HG03097 (cell line): ENCODE measurements at regions not wholly inside any gene's neighbourhood (a gene's known extent, or its start where the extent isn't known, plus 50 kb on each side); places are given as distances from the start of the nearest gene placed in this dataset.

Source experiments
- ATAC-seq: cut with Tn5 transposase; IDR thresholded peaks from one replicate; pipeline ENCODE4 v1.9.1; 2021; ENCODE audit not compliant: unreplicated experiment, low FRiP score

DNA sequence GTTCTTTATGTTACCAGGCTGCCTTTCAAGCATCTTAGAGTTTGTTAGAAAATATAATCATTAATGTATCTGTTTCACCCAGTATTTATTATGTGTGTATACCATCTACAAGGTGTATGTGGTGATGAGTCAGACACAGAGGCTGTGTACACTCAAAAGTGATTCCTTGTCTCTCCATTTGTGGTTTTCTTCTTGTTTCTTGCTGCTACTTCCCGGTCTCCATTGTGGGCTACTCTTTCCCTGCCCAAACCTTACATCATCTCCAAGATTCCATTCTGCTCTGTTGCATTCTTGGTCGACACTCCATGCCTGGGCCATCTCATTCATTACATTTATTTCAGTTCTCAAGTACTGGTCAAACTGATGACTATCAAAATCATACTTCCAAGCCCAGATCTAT, 182.2 kb upstream of the STXBP5 start:
- ATAC-seq: no peak

DNA sequence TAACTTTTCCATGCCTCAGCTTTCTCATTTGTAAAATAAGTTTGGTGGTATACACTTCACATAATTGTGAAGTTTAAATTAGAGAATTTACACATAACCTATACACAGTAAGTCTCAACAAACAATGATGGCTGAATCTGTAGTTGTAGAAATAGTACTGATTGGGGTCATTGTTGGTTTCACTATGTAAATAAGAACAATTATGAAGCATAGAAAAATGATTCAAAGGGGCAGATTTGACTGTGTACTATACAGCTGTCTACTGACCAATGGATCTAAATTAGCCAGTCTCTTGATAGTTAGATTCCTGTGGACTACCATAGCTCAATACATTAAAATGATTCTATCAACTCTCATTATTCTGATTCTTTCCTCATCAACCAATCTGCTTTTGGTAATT, 181.1 kb upstream of the STXBP5 start:
- ATAC-seq: no peak

DNA sequence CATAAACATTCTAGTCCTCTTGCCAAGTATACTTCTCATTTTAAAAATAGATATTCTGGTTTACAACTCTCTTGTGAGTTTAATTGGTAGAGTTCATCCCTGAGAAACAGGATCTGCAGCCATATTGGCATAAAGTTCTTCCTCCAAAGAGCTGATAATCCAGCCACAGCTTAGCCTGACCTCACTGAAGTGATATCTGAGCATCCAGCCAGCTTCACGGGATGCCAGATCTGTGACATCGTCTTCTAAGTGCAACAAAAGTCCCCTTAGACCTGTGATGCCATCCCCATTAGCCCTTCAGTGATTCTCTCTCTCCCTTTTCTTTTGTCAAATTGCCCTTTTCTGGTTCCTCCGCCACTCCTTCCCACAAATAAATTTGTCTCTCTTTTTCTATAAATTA, 180.6 kb upstream of the STXBP5 start:
- no peak for ATAC-seq

DNA sequence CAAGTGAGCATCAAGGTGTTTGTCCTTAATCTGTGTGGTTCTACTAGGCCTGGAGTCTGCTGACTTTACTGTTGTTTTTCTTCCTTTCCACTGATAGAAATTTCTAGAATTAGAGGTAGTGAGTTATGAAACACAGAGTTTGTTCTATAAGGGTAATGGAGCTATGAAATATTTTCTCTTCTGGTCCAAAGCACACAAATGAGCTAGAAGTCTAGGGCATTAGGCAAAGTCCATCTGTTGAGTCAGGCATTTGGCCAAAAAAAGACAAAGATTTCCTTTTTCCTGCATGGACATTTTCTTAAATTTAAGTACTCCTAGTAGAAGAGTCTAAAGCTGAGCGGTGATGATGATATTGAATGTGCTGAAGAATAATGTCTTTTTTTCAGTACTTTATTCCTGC, 174.3 kb upstream of the STXBP5 start:
- no peak for ATAC-seq

DNA sequence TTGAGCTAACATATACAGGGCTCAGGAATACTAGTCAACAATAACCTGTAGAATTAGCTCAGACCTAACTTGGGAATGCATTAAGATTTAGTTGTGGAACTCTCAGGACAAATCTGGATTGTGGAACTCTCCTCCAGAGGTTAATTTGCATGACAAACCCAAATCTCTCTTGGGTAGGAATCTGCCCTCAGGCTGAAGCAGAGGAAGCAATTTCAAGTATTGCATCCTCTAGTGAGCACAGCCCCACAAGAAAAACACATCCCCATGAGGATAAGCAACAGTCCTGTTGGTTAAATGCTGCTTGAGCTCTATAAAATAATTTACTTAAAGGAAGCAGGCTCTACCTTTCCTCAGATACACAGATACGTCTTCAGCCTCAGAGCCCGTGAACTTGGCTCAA, 170.9 kb upstream of the STXBP5 start:
- no peak for ATAC-seq

DNA sequence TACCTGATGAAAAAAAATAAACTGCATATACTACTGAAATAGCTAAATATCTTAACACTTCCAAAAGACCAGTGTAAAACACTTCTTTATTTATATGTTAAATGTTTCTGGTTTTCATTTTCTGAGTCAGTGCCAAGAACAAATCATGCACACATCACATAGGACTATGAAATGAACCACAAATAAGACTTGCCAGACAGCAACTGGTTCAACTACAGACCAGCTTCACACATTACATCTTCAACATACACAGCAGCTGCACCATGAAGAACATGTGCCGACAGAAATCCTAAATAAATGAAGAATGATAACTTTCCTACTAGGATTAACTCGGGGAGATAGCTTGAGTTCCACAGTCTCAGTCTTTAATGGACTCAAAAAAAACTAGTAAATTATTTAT, 168.3 kb upstream of the STXBP5 start:
- ATAC-seq: no peak

DNA sequence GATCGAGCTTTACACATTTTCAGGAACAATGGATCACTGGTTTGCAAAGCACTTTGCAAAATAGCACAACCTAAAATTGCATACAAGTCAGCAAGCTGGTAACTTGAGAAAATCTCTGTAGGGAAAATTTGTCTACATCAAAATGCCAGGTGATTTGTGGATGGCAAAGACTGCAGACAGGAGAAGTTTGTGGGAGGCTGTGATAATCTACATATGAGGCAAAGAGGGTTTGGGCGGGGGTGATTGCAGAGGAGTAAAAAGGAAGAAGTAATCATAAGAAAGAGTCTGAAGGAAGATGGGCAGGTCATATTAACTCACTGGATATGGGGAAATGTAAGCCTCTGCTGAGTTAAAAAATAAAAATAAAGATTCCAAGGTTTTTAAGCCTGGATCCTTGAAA, 166.3 kb upstream of the STXBP5 start:
- ATAC-seq: no peak

DNA sequence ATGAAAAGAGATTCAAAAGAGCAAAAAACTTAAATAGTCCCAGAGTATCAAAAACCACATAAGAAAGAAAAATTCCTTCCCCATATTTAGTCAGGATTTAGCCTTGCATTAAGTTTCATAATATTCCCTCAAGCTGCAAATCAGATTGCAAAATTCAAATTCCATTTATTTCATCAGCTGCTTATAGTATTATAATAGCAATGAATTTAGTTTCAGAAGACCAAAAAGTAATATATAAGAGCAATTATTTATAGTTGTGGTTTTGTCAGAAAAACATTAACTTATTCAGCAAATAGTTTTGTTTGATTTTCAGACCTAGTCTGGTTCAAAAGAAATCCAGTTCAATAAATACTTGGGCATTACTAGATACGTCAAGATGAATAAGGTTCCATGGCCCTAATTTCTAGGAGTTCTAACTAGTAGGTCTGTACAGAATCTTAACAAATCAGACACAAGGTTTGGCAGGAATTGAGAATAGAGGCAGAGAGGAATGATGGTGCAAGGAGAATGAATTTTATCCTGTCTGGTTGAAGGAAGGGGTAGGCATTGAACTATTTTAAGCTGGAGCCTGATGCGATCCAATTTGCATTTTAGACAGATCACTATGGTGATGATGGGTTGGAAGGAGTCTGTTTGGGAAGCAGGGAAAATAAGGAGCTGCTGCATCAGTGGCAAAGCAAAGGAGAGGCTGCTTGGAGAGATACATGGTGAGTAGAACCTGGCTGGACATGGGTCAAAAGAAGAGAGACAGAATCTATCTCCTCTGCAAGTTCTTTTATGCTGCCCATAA, 163.9 kb upstream of the STXBP5 start:
- no peak for ATAC-seq

DNA sequence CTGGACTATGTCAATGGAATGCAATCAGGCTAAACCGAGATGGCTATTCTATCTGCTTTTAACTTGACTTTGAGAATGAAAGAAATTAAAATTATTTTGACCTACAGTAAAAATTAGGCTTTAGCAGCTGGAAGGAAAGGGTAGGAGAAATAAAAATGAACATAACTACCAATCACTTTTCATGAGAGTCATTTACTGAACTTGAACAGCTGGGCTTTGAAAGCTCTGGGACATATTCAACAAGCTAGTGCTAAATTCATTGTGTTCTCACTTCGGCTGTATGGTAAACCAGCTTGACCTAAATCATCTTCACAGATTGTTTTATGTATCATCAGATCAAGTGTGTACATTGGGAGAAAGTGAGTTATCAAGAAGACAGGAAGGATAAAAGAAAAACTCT, 161.5 kb upstream of the STXBP5 start:
- no peak for ATAC-seq

DNA sequence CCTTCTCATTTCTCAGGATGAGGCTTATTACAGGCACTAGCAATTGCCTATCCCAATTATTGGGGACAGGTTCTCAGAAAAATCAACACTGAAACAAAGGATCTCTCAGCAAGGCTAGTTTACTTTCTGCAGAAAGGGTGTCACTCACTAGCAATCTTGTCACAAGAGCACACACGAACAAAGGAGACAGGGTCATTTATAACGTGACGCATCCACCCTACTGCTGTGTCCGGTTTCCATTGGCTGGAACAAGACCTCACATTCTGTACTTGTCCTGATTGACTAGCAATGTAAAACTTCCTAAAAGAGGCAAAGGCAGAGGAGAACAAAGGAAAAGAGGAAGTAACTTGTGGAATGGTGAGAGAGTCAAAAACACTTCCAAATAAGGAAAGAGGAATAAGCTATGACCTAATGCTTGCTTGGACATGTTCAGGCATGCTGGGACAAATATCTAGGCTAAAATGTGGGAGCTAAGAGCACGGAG, 160.2 kb upstream of the STXBP5 start:
- ATAC-seq: no peak

DNA sequence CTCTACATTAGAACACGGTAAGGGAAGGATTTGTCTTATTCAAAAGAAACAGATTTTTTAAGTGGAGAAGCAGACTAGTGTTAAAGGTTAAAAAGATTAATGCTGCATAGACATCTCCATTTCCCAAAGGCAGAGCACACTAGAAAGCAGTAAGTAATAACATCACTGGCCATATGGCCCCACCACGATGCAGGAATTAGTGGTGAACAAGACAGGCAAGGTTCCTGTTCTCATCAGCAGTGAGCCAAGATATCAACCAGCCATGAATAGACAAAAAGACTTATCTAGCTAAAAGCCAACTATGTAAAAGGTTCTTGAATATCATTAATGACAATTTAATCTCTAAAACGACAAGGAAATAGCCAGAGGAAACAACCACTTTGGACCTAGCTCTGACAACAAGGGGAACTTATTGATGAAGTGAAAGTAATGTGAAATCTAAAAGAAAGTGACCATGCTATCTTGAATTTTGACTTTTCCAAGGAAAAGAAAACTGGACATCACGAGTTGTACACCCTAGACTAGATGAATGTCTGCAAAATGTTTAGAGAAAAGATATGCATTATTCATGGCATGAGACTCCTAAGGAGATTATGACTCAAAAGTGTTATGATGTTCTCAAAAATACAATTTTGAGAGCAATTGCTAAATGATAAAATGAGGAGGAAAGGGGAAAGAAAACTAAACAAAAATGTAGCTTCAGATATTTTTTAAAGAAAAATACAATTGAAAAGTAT, 157.9 kb upstream of the STXBP5 start:
- ATAC-seq: no peak

DNA sequence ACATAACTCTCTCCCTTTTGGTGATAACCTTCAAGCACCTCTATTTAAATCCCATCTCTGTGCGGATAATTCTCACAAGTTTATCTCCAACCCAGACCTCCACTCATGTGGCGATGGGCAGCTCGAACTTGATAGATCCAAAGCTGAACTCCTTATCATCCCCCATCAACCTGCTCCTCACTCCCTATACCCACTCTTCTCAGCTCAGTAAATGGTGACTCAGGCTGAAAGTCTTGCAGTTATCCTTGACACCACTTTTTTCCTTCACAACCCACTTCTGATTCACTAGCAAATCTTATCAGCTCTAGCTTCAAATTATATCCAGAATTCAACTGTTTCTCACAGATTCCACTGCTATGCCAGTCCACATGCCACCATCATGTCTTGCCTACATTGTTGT, 155.3 kb upstream of the STXBP5 start:
- ATAC-seq: no peak

DNA sequence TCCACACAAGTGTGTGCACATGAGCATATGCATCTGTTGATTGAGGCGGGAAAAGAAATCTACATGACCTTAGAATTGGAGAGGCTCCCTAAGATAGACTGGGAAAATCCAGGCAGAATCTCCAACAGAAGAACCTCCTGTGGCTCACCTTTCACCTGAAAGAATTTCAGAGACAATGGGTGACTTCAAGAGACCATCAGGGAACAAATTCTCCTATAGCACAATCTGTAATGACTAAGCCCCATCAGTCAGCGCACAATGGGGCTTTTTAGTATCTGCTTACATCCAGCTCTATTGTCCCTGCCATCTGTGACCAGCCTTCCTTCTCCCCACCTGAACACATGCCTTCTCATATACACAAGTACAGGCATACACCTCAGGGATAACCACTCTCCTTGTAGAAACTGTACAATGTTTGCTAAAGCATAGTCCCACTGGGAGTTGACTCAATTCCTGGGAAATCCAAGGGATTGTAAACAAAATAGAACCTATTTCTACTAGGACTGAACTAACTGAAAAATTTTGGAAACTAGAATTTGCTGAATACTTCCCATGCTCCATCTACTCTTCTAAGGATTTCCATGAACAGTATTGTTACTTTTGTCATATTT, 150.8 kb upstream of the STXBP5 start:
- ATAC-seq: no peak

DNA sequence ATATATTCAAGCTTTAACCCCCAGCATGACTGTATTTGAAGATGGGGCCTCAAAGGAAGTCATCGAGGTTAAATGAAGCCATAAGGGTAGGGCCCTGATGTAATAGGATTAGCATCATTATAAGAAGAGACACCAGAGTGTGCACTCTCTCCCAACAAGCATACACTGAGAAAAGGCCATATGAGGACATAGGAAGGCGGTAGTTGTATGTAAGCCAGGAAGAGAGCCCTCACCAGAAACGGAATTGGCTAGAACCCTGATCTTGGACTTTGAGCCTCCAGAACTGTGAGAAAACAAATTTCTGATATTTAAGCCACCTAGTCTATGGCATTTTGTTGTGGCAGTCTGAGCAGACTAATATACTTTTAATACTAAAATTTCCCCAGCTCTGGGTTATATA, 150.1 kb upstream of the STXBP5 start:
- no peak for ATAC-seq

DNA sequence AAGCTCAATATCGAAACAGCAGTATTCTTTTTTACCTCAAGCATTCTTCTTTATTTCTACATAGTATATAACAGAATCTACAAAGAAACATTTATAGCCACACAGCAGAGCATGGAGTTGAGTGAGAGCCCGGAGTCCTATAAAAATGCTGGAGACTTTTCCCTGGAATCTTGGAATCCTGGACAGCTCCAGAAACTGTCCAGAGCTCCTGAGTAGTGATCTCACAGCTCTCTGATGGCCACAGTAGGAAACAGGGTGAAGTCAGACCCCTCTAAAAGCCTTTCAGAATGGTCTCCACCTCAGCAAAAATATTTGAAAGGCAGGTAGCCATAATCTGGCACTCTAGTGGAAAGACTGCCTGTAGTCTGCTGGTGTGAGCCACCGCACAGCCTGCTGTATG, 149.3 kb upstream of the STXBP5 start:
- no peak for ATAC-seq

DNA sequence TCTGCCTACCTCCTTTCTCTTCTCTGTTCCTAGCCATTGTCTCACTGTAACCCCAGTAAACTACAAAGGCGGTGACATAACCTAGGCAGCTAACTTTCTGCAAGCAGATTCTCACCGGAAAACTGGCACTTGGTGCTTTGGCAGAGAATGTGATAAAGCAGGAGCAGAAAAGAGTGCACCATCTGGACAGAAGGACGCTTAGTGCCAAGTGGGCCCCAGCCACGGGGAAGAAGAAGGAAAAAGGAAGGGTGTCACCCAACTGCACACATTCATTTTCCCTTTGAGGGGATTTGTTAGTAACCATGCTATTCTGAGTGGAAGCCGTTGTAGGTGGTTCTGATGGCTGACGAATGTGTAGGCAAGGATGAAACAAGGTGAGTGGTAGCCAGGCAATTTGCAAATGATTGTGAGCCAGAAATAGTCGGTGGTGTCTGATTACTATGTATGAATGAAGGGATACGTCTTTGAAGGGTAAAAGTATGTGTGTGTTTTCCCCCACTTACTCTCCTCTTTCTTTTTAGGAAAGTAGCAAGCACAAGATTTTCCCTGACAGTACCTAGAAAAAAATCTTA, 148.3 kb upstream of the STXBP5 start:
- no peak for ATAC-seq

DNA sequence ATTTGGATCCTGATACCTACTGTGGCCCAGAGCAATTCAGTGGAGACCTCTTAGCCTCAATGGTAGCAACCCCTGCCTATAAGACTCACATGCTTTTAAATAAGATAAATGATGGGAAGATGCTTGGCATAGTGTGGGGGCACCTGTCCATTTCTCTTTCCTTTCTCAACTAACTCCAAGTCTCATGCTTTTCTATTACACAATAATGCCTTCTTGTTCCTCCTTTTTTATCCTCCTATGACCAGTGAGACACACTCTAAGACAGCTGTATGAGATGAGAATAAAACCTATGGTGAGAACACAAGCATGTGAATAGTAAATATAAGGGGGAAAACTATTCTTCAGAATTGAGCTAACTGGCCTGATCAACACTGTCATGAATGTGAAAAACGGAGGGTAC, 147.0 kb upstream of the STXBP5 start:
- ATAC-seq: no peak

DNA sequence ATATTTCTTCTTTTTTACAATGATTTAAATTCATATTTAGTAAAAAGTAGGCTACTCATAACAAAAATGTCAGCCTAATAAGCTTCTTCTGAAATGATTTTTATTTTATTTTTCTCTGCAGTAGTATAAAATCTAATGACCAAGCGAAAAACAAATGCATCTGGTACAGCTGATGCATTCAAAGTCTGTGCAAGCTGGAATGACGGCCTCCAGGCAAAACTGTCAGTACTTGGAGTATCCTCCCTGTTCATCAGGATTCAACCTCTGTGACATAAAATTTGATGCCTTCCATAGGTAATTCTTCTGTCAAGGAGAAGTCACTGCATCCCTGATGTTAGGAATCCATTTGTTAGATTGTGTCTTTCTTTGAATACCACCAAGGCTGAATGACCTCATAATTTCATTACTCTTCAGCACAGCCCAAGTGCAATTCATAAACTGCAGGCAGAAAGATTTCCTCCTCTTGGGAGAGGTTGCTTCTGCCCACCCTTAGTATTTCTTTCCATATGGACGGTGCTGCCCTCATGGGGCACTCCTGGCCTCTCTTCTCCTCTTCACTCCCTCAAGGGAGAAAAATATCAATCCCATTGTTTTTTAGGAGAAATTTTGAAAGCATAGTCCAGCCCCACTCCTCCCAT, 146.4 kb upstream of the STXBP5 start:
- no peak for ATAC-seq

DNA sequence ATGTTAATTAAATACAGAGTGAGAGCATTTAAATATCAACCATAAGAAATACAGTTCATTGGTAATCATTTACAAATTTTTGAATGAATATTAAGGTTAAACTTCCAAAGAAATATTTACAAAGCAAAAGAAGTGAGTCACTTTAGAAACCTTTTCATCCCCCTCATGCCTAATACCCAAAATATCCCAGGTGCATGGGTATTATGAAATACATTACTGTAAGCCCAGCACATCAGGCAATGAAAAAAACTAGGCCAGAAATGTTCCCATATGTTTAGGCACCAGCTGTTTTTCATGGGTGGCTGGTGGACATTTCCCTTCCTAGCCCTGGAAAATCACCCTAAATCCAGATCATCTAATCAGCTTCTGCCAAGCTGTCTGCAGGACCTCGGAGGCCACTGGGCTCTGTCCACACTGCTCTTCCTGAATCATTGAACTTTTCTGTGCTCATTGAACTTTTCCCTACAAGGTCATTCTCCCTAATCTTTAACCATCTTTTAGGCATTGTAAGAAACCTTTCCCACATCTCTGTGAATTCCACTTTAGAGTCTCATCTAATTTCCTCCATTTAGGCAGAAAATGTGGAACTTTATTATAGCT, 145.3 kb upstream of the STXBP5 start:
- no peak for ATAC-seq

DNA sequence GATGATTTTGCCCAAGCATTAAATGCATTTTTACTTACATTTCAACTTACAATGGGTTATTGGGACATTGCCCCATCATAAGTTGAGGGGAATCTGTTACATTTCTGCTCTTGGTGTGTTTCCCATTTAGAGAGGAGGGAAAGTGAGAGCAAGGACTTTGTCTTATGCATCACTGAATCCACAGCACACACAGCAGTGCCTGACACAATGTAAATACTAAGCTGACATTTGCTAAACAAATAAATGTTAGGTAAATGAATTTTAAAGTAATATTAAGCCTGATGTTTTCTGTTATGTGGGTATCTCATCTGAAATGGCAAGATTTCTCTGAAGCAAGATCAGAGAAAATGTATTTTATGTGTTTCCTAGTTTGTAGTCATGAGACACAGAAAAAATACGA, 143.6 kb upstream of the STXBP5 start:
- ATAC-seq: no peak

DNA sequence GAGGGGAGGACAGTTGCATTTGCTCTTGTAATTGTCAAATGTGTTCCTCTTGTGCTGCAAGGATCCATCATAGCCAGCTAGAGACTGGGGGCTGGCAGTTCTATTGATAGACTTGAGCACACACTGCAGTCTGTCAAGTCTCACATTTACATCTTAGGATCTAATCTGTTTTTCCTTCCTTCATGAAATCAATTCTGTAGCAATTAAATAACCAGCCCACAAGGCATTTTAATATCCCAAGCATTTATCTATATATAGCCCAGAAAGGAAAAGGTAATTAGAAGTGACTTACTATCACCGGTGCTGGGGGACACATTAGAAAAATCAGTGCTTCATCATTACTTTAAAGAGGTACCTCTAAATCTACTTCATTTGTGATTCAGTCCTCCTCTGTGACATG, 143.0 kb upstream of the STXBP5 start:
- ATAC-seq: no peak
